NCI-H510A treated with DMSO at 0.1 percent for 48 hours (cell line): ENCODE measurements at regions not wholly inside any gene's neighbourhood (a gene's known extent, or its start where the extent isn't known, plus 50 kb on each side); places are given as distances from the start of the nearest gene placed in this dataset.
"Not testable (repeated sequence)": the region's sequence is repeated elsewhere in the genome, so short reads cannot be mapped to it uniquely, and the experiment has no call there.

Source experiments
- DNase-seq: peaks from one replicate; lab custom pipeline; 2025; lab: John Stamatoyannopoulos, UW

DNA sequence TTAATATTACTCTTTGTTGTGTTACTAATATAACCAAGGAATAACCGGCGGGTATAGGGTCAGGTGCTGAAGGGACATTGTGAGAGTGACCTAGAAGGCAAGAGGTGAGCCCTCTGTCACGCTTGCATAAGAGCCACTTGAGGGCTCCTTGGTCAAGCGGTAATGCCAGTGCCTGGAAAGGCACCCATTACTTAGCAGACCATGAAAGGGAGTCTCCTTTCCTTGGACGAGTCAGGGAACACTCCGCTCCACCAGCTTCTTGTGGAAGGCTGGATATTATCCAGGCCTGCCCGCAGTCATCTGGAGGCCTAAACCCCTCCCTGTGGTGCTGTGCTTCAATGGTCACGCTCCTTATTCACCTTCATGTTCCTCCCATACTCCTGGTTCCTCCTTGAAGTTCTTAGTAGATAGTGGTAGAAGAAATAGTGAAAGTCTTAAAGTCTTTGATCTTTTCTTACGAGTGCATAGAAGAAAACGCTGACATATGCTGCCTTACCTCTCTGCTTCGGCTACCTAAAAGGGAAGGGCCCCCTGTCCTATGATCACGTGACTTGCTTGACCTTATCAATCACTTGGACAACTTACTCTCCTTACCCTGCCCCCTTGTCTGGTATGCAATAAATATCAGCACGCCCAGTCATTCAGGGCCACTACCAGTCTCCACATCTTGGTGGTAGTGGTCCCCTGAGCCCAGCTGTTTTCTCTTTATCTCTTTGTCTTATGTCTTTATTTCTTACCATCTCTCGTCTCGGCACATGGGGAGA, 59.6 kb upstream of the DMRTB1 start:
- DNase-seq: not testable (repeated sequence)

DNA sequence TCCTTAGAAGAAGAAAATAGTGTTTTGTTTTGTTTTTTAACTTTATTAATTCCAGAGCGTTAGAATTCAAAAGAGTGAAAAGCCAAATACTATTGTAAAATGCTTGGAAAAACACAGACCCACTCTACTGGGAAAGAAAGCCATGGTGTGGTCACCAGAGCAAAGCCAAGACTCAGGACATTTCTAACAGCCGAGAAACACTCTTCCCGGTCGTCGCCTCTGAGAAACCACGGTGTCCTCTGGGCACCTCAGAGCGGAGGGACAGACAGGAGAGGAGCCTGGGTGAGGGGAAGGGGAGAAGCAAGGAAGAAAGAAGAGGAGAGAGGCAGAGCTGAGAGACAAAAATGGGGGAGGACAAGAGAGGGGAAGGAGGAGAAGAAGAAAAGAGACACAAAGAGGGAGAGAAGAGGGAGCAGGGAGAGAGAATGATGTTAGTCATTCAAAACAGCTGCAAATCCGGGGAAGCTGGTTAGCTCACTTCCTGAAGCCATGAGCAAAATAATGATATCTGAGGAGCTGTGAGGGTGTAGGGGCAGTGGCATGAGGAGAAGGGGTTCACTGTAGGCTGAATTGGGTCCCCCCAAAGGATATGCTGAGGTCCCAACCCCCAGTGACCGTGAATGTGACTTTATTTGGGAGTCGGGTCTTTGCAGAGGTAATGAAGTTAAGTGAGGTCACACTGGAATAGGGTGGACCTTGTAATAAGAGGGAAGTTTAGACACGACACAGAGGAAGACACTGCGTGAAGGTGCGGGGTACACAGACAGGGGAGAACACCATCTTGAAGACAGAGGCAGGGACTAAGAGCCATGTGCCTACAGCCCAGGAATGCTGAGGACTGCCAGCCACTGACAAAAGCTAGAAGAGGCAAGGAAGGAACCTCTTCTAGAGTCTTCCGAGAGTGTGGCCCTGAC, 58.2 kb upstream of the DMRTB1 start:
- no peak for DNase-seq

DNA sequence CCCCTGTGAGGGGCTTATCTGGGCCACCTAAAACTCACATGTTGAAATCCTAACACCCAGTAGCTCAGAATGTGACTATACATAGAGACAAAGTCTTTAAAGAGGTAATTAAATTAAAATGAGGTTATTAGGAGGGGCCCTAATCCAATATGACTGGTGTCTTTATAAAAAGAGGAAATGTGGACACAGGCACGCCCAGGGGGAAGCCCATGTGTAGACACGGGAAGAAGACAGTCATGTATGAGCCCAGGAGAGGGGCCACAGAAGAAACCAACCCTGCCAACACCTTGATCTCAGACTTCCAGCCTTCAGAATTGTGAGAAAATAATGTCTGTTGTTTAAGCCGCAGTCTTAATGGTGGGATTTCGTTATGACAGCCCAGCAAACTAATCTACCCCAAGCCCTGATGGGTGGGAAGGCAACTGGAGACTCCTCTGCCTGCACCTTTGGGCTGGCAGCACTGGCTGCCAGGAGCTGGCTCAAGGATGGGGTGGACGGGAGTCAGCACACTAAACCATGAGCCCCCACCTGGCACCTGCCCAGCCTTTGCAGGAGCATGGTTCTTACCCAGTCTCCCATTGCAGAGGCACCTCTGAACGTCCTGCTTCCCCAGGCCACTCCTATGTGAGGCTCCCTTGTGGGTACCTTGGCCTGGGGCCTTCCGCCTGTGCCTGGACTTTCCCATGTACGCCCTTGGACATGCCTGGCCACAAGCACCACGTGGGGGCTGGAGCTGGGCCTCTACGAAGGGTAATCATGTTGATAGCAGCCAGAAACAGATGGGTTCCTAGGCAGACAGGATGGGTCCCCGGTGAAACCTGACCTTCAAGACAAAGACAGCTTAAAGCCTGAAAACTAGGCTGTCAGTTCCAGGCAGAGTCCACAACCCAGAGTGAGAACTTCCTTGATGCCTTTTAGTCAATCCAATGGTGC, 57.1 kb upstream of the DMRTB1 start:
- no peak for DNase-seq

DNA sequence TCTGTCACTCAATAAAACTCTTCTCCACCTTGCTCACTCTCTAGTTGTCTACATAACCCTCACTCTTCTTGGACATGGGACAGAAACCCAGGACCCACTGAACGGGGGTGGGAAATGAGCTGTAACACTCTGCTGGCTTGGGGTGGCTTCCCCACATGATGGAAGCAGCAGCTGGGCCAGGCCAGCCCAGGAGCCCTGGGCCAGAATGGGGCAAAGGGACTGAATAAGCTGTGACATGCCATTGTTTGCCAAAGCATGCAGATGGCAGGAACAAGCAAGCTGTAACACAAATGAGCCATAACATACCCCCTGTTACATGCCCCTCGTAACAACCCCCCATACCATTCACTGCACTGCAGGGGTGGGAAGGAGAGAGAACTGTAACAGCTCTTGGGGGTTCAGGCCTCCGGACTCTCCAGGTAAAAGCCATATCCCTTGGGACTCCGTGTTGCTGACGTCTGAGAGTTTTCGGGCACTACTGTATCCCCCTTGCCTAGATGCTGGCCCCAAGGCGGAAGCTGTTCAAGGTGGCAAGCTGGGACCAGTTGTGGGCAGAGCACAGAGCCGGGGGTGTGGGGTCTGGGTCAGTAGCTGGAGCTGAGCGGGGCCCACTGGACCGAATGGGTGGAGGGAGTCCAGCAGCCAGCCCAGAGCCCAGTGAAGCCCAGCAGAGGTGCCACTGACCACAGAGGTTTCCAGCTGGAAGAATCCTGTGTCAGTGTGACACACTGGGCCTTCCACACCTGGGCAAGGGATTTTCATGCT, 56.1 kb upstream of the DMRTB1 start:
- no peak for DNase-seq

DNA sequence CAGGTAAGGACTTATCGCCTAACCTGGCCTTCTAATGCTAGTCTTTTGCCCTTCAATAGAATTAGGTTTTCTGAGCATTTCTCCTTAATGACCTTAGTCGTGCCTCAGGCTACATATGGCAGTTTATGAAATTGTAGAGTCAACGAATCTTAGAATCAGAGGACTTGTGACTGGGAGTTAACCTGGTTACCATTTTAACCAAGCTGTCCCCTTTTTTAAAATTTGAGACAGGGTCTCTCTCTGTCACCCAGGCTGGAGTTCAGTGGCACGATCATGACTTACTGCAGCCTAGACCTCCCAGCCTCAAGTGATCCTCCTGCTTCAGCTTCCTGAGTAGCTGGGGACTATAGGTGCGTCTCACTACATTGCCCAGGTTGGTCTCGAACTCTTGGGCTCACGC, 53.5 kb upstream of the DMRTB1 start:
- no peak for DNase-seq

DNA sequence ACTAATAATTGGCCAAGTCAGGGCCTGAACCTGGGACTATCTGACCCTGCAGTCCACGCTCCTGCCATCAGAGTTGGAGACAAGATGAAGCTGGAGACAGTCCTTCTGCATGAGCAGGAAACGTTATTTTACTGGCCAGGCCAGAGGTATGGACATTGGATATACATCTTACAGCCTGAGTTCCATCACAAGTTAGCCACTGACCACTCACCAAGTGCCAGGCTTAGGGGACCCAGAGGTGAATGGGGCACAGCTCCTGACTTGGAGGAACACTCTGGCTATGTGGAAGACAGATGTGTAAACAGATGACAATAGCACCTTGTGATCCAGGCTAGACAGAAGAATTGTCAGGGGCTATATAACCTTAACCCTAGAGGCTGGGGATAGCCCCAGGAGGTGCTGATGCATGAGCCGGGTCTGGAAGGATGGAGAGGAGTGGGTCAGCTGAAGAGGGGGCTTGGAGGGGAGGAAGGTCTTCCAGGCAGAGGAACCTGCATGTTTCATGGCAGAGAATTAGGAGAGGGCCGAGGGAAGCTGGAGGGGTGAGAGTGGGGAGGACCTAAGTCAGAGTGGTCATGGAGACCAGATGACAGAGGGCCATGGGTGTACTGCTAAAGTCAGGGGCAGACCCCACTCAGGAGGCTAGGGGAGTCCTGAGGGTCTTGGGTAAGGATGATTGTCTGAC, 52.5 kb upstream of the DMRTB1 start:
- DNase-seq: no peak

DNA sequence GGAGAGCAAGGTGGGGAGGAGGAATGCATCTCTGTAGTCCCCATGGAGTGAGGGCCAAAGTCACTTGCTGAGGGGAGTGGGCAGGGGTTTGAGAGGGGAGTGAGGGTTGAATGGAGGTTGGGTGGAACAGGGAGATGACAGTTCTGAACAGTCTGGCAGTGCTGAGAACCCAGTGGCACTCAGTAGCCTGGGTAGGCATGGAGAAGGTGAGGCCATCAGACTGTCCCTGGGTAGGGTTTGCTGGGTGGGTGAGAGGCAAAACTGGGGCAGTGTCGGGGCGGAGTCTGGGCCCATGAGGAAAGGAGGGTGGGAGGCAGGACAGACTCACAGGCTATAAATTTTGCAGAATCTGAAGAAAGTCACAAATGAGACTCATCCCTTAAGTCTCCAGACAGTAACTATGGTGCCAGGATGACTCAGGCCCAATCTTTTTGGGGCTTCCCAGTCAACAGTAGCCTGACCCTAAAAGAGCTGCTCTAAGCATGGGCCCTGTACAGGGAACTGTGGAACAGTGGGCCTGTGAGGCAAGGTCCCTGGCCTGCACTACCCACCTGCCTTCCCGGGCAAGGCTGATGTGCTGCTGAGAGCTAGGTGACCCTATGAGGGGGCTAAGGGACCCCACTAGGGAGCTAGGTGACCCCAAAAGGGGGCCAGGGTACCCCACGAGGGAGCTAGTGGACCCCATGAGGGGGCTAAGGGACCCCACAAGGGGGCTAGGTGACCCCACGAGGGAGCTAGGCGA, 51.0 kb upstream of the DMRTB1 start:
- no peak for DNase-seq

DNA sequence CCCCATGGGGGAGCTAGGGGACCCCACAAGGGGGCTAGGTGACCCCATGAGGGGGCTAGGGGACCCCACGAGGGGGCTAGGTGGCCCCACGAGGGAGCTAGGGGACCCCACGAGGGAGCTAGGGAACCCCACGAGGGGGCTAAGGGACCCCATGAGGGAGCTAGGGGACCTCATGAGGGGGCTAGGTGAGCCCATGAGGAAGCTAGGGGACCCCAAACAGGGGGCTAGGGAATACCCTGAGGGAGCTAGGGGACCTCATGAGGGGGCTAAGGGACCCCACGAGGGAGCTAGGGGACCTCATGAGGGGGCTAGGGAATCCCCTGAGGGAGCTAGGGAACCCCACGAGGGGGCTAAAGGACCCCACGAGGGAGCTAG, 50.5 kb upstream of the DMRTB1 start:
- DNase-seq: no peak

DNA sequence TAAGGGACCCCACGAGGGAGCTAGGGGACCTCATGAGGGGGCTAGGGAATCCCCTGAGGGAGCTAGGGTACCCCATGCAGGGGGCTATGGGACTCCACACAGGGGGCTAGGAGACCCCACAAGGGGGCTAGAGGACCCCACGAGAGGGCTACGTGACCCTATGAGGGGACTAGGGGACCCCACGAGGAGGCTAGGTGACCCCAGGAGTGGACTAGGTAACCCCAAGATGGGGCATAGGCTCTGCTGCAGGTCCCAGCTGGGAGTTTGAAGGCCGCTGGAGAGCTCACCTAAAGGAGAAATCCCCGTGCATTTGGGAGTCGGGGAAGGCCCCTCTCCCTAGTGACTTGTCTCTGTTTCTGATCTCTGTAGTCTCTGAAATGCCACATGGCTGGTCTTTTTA, 50.0 kb upstream of the DMRTB1 start:
- DNase-seq: no peak
